BLaER1 treated with 17β-estradiol and CSF1 and Interleukin-3, amounts not matched to agents 10 nM and 100 nM (cell line): ENCODE measurements at regions not wholly inside any gene's neighbourhood (a gene's known extent, or its start where the extent isn't known, plus 50 kb on each side); places are given as distances from the start of the nearest gene placed in this dataset.

Experiments
- H3K27ac ChIP-seq, 11 experiments: shearing (Covaris generic); formaldehyde crosslinking; 2 replicates each; pipeline ENCODE4 v1.8.1; 2022
- H3K27me3 ChIP-seq, 11 experiments: shearing (Covaris generic); formaldehyde crosslinking; 2 replicates each; pipeline ENCODE4 v1.8.1; 2022
- H3K36me3 ChIP-seq, 11 experiments: shearing (Covaris generic); formaldehyde crosslinking; 2 replicates each; pipeline ENCODE4 v1.8.1; 2022
- H3K4me1 ChIP-seq, 10 experiments: shearing (Covaris generic); formaldehyde crosslinking; 2 replicates each; pipeline ENCODE4 v1.8.1; 2022
- H3K4me2 ChIP-seq, 11 experiments: shearing (Covaris generic); formaldehyde crosslinking; 2 replicates each; pipeline ENCODE4 v1.8.1; 2022
- H3K4me3 ChIP-seq, 10 experiments: shearing (Covaris generic); formaldehyde crosslinking; 2 replicates each; pipeline ENCODE4 v1.8.1; 2022
- H3K9ac ChIP-seq, 11 experiments: shearing (Covaris generic); formaldehyde crosslinking; 2 replicates each; pipeline ENCODE4 v1.8.1; 2022
- H3K9me3 ChIP-seq, 11 experiments: shearing (Covaris generic); formaldehyde crosslinking; replicated peaks in 1 of 11; 2 replicates each; pipeline ENCODE4 v1.8.1; 2022
- H4K20me1 ChIP-seq, 11 experiments: shearing (Covaris generic); formaldehyde crosslinking; 2 replicates each; pipeline ENCODE4 v1.8.1; 2022
- Cebpa-rat ChIP-seq, 11 experiments: shearing (Covaris generic); IDR thresholded peaks; 2 replicates each; pipeline ENCODE4 v1.8.1; 2022

DNA sequence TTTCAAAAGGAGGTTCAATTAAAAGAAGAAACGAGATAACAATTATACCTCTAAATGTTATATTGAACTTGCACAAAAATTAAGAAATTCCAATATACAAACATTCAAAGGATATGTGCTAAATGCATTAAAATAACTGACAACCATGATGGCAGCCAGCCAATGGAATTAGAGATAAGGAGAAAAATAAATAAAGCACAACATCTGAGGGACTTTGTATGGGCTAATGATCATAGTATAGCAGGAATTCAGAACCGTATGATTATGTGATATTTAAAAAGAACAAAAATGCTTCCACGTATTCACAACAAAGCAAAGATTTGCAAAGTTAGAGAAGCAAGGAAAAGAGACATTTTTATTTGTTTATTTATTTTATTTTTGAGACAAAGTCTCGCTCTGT lies 1103.0 kb downstream of the CBLN2 start:
- H3K27ac ChIP-seq, result no peak overlapping the region
- H3K27me3 ChIP-seq, result no peaks in the 10 kb centered on the region
- H4K20me1 ChIP-seq, result no peaks in the 10 kb centered on the region
- peaks cover 0 to 9% (median 0%) of the 10 kb centered on the region in 11 experiments; a peak in 7 of 22 replicates for H3K9me3 ChIP-seq
- TF ChIP-seq Cebpa-rat (IDR thresholded peaks at IDR 0.05), result no peak
- H3K4me2 ChIP-seq, result no peak overlapping the region
- no peak overlapping the region for H3K4me3 ChIP-seq
- no peak overlapping the region for H3K9ac ChIP-seq
- no peaks in the 10 kb centered on the region for H3K36me3 ChIP-seq
- no peaks in the 10 kb centered on the region for H3K4me1 ChIP-seq

DNA sequence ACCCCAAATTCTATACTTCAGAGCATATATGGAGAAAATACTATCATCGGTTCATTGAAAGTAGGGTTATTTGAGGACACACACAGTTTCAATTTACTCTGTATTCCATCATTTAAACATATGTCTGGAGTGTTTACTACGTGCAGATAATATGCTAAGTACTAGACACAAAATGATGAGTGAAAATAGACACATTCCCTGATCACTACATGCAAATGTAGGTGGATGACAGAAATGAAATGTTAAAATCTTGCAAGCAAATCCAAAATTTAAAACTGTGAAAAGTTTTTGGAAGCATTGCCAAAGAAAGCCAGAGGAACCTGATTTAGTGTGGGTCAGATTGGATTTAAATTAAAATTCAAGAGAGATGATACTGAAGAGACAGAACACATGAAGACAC lies 1106.6 kb downstream of the CBLN2 start:
- Histone ChIP-seq H3K36me3 (no peaks in the 10 kb centered on the region), H3K9me3 (no peaks in the 10 kb centered on the region), H3K4me2 (no peak overlapping the region), H3K27ac (no peak overlapping the region), H3K27me3 (no peaks in the 10 kb centered on the region), H3K4me1 (no peaks in the 10 kb centered on the region), H3K4me3 (no peak overlapping the region), H4K20me1 (no peaks in the 10 kb centered on the region), H3K9ac (no peak overlapping the region)
- no peak for TF ChIP-seq Cebpa-rat (IDR thresholded peaks at IDR 0.05)

- TF ChIP-seq Cebpa-rat (IDR thresholded peaks at IDR 0.05), result no peak
- no peaks in the 10 kb centered on the region for H3K9me3 ChIP-seq
- no peaks in the 10 kb centered on the region for H4K20me1 ChIP-seq
These were observed 1110.8 kb downstream of the CBLN2 start for GRCh38 chr18:71433373-71433772.

GRCh38 chr18:71431689-71432088 lies 1112.5 kb downstream of the CBLN2 start:
- H3K9ac ChIP-seq, result no peak overlapping the region
- H3K4me2 ChIP-seq, result no peak overlapping the region
- no peak for TF ChIP-seq Cebpa-rat (IDR thresholded peaks at IDR 0.05)
- no peak overlapping the region for H3K27ac ChIP-seq
- no peaks in the 10 kb centered on the region for H3K9me3 ChIP-seq
- H3K27me3 ChIP-seq, result no peaks in the 10 kb centered on the region
- H3K4me3 ChIP-seq, result no peak overlapping the region
- H3K36me3 ChIP-seq, result no peaks in the 10 kb centered on the region
- H3K4me1 ChIP-seq, result no peaks in the 10 kb centered on the region
- H4K20me1 ChIP-seq, result no peaks in the 10 kb centered on the region

More at GRCh38 chr18:71433373-71433772, 1110.8 kb downstream of the CBLN2 start:
- no peak overlapping the region for H3K4me3 ChIP-seq
- H3K9ac ChIP-seq, result no peak overlapping the region
- H3K27me3 ChIP-seq, result no peaks in the 10 kb centered on the region
- no peaks in the 10 kb centered on the region for H3K4me1 ChIP-seq
- no peak overlapping the region for H3K27ac ChIP-seq
- H3K4me2 ChIP-seq, result no peak overlapping the region
- H3K36me3 ChIP-seq, result no peaks in the 10 kb centered on the region

- Histone ChIP-seq H3K9me3 (no peaks in the 10 kb centered on the region), H3K27ac (no peak overlapping the region), H3K36me3 (no peaks in the 10 kb centered on the region), H3K4me2 (no peak overlapping the region), H3K9ac (no peak overlapping the region), H4K20me1 (no peaks in the 10 kb centered on the region), H3K27me3 (no peaks in the 10 kb centered on the region), H3K4me1 (no peaks in the 10 kb centered on the region), H3K4me3 (no peak overlapping the region)
- no peak for TF ChIP-seq Cebpa-rat (IDR thresholded peaks at IDR 0.05)
These were observed 1113.0 kb downstream of the CBLN2 start for GRCh38 chr18:71431171-71431570.

DNA sequence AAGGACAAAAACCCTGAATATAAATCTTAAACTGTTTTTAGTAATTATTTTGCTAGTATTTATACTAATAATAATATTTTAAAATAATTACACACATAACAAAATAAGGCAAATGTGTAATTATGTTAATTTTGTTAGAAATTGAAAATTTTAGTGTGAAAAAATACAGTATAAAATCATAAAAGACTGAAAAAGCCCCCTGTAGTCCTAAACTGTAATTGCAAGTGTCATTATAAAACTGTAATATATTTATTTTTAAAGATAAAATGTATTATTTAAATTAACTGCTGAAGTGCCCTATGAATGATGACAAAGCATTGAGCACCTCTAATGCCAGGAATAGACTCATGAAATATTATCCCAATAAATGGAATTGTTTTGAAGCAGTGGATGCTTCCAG lies 1117.7 kb downstream of the CBLN2 start:
- TF ChIP-seq Cebpa-rat (IDR thresholded peaks at IDR 0.05), result no peak

DNA sequence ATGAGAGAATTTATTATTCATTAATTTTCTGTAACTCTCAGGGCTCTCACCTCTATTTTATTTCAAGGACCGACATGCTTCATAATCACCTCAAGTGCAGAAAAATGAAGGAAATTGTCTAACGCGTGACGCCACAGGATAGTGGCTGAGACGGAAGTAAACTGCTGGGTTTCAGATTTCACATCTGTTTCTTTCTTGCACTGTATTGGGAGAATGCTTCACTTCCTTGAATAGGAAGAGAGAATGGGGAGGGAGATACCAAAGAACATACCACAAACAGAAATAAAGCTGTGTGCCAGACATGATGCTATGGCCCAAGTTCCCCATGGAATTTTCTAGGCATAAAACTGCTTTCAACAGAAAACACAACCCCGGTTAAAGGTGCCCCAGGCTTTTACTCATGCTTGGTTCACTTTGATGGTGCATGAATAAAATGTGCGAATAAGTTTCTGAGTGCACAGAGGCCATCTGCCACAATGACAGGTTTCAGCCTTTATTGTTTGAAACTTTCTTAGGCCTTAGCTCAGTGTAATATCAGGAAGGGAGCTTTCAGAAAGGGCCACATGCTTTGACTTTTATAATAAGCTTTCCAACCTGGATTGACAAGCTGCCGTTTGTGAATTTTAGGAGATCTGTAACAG lies 1116.4 kb downstream of the SOCS6 start:
- TF ChIP-seq Cebpa-rat (IDR thresholded peaks at IDR 0.05), result no peak

More for the DNA sequence above, 1117.7 kb downstream of the CBLN2 start:
- no peak overlapping the region for H3K27ac ChIP-seq
- H3K4me1 ChIP-seq, result no peaks in the 10 kb centered on the region
- H3K4me2 ChIP-seq, result no peak overlapping the region
- H4K20me1 ChIP-seq, result no peaks in the 10 kb centered on the region
- no peak overlapping the region for H3K9ac ChIP-seq
- no peaks in the 10 kb centered on the region for H3K36me3 ChIP-seq
- no peak overlapping the region for H3K4me3 ChIP-seq
- no peaks in the 10 kb centered on the region for H3K27me3 ChIP-seq
- no peaks in the 10 kb centered on the region for H3K9me3 ChIP-seq

DNA sequence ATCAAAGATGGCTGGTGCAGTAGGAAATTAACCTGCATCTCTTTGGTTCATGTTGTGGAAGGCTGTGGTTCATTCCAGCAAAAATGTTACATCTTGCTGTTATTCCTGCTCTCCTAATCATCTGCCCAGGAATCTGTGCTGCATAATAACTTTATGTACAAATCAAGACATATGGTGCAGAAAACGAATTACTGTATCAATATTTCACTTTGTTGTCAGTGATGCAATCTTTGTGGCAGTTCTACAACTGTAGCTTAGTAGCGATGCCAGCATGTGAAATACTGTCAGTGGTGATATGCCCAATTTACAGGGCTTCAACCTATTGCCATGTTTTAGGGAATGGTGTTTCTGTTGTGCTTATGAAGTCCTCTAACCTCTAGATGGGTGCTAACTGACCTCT lies 1114.7 kb downstream of the SOCS6 start:
- Histone ChIP-seq H3K27me3 (no peaks in the 10 kb centered on the region), H3K9me3 (no peaks in the 10 kb centered on the region), H3K4me2 (no peak overlapping the region), H3K36me3 (no peaks in the 10 kb centered on the region), H3K4me1 (no peaks in the 10 kb centered on the region), H3K9ac (no peak overlapping the region), H4K20me1 (no peaks in the 10 kb centered on the region), H3K4me3 (no peak overlapping the region), H3K27ac (no peak overlapping the region)
- TF ChIP-seq Cebpa-rat (IDR thresholded peaks at IDR 0.05), result no peak

More for the DNA sequence above, 1116.4 kb downstream of the SOCS6 start:
- no peak overlapping the region for H3K27ac ChIP-seq
- no peak overlapping the region for H3K4me3 ChIP-seq
- no peak overlapping the region for H3K9ac ChIP-seq
- no peak overlapping the region for H3K4me2 ChIP-seq
- H3K4me1 ChIP-seq, result no peaks in the 10 kb centered on the region
- no peaks in the 10 kb centered on the region for H3K27me3 ChIP-seq
- no peaks in the 10 kb centered on the region for H3K9me3 ChIP-seq
- no peaks in the 10 kb centered on the region for H4K20me1 ChIP-seq
- H3K36me3 ChIP-seq, result no peaks in the 10 kb centered on the region

GRCh38 chr18:71398531-71398930 lies 1109.7 kb downstream of the SOCS6 start:
- Histone ChIP-seq H3K9me3 (no peaks in the 10 kb centered on the region), H3K4me1 (no peaks in the 10 kb centered on the region), H3K27ac (no peak overlapping the region), H4K20me1 (no peaks in the 10 kb centered on the region), H3K4me2 (no peak overlapping the region), H3K4me3 (no peak overlapping the region), H3K36me3 (no peaks in the 10 kb centered on the region), H3K9ac (no peak overlapping the region), H3K27me3 (no peaks in the 10 kb centered on the region)
- TF ChIP-seq Cebpa-rat (IDR thresholded peaks at IDR 0.05), result no peak

DNA sequence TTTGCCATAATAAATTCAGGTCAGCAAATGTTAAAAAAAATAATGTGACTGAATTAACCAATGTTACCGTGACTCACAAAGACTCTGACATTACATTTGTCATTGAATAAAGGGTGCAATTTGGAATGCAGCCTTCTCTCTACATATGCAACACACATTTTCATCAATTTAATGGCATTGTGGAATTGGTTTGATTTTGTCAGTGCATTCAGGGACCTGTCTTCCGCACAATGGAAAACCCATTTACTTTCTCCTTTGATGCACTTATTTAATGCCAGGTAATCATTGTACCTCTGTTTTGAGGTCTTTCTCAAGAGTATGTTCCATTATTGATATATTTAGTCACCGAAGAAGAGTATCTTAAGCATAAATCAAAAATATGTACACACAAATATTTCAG lies 1099.3 kb downstream of the SOCS6 start:
- no peak for TF ChIP-seq Cebpa-rat (IDR thresholded peaks at IDR 0.05)
- Histone ChIP-seq H3K9me3 (no peaks in the 10 kb centered on the region), H3K4me1 (no peaks in the 10 kb centered on the region), H3K27ac (no peak overlapping the region), H3K27me3 (no peaks in the 10 kb centered on the region), H3K36me3 (no peaks in the 10 kb centered on the region), H3K4me3 (no peak overlapping the region), H4K20me1 (no peaks in the 10 kb centered on the region), H3K9ac (no peak overlapping the region), H3K4me2 (no peak overlapping the region)
